ENCODE measurements at regions not wholly inside any gene's neighbourhood (a gene's known extent, or its start where the extent isn't known, plus 50 kb on each side); places are given as distances from the start of the nearest gene placed in this dataset.

GRCh38 chr20:47863315-47863965 is 78.2 kb upstream of the SULF2 start:
- no peaks in the 10 kb centered on the region for H3K79me2 ChIP-seq (ENCODE audit: insufficient read depth, low read length)
- no peaks in the 10 kb centered on the region for H4K20me1 ChIP-seq (ENCODE audit: insufficient read depth, low read length, poor library complexity, severe bottlenecking)
- H3K4me3 ChIP-seq (ENCODE audit: low read length, poor library complexity, severe bottlenecking), result no peak overlapping the region
- H3K9me3 ChIP-seq (ENCODE audit: insufficient read depth, low read depth, low read length), result no peaks in the 10 kb centered on the region
- H3K4me1 ChIP-seq (ENCODE audit: insufficient read depth, low read length, poor library complexity, severe bottlenecking), result no peaks in the 10 kb centered on the region
- H3K9me2 ChIP-seq (replicated peaks; ENCODE audit: low read depth, low read length), result no peaks in the 10 kb centered on the region
- H3K36me3 ChIP-seq (ENCODE audit: insufficient read depth, low read length), result no peaks in the 10 kb centered on the region
- no peaks in the 10 kb centered on the region for H3K27me3 ChIP-seq (ENCODE audit: insufficient read depth, low read length, poor library complexity, severe bottlenecking)
- H2AFZ ChIP-seq (ENCODE audit: low read length), result no peak overlapping the region
- no peak overlapping the region for H3K4me2 ChIP-seq (ENCODE audit: low read depth, low read length, poor library complexity, severe bottlenecking)
- H3F3A ChIP-seq (ENCODE audit: low read depth), result no peaks in the 10 kb centered on the region
- H3K9ac ChIP-seq (ENCODE audit: low read depth, low read length, poor library complexity, severe bottlenecking), result no peak overlapping the region
- TF ChIP-seq EZH2phosphoT487 (IDR thresholded peaks at IDR 0.05; ENCODE audit: borderline replicate concordance), result no peak
- TF ChIP-seq CTCF (conservative IDR thresholded peaks at IDR 0.05; ENCODE audit: low read length), result no peak

- Histone ChIP-seq H4K20me1 (ENCODE audit: insufficient read depth, low read length, poor library complexity, severe bottlenecking) (no peaks in the 10 kb centered on the region), H3K9me3 (ENCODE audit: insufficient read depth, low read depth, low read length) (no peaks in the 10 kb centered on the region), H3K27me3 (ENCODE audit: insufficient read depth, low read length, poor library complexity, severe bottlenecking) (no peaks in the 10 kb centered on the region), H3K9ac (ENCODE audit: low read depth, low read length, poor library complexity, severe bottlenecking) (no peak overlapping the region), H3K4me3 (ENCODE audit: low read length, poor library complexity, severe bottlenecking) (no peak overlapping the region), H3K9me2 (replicated peaks; ENCODE audit: low read depth, low read length) (no peaks in the 10 kb centered on the region), H3K79me2 (ENCODE audit: insufficient read depth, low read length) (no peaks in the 10 kb centered on the region), H3F3A (ENCODE audit: low read depth) (no peaks in the 10 kb centered on the region), H3K4me2 (ENCODE audit: low read depth, low read length, poor library complexity, severe bottlenecking) (no peak overlapping the region), H3K4me1 (ENCODE audit: insufficient read depth, low read length, poor library complexity, severe bottlenecking) (no peaks in the 10 kb centered on the region), H2AFZ (ENCODE audit: low read length) (no peak overlapping the region), H3K36me3 (ENCODE audit: insufficient read depth, low read length) (no peaks in the 10 kb centered on the region)
- no peak for TF ChIP-seq CTCF (conservative IDR thresholded peaks at IDR 0.05; ENCODE audit: low read length)
- TF ChIP-seq EZH2phosphoT487 (IDR thresholded peaks at IDR 0.05; ENCODE audit: borderline replicate concordance), result no peak
These were observed 77.4 kb upstream of the SULF2 start for GRCh38 chr20:47862574-47863240.

- no peak overlapping the region for H3K9ac ChIP-seq (ENCODE audit: low read depth, low read length, poor library complexity, severe bottlenecking)
- H3K4me1 ChIP-seq (ENCODE audit: insufficient read depth, low read length, poor library complexity, severe bottlenecking), result no peaks in the 10 kb centered on the region
- no peaks in the 10 kb centered on the region for H3K27me3 ChIP-seq (ENCODE audit: insufficient read depth, low read length, poor library complexity, severe bottlenecking)
- H3K36me3 ChIP-seq (ENCODE audit: insufficient read depth, low read length), result no peaks in the 10 kb centered on the region
- no peaks in the 10 kb centered on the region for H3K9me3 ChIP-seq (ENCODE audit: insufficient read depth, low read depth, low read length)
- no peaks in the 10 kb centered on the region for H3K79me2 ChIP-seq (ENCODE audit: insufficient read depth, low read length)
- H4K20me1 ChIP-seq (ENCODE audit: insufficient read depth, low read length, poor library complexity, severe bottlenecking), result no peaks in the 10 kb centered on the region
- H2AFZ ChIP-seq (ENCODE audit: low read length), result no peak overlapping the region
- H3K4me3 ChIP-seq (ENCODE audit: low read length, poor library complexity, severe bottlenecking), result no peak overlapping the region
- H3K4me2 ChIP-seq (ENCODE audit: low read depth, low read length, poor library complexity, severe bottlenecking), result no peak overlapping the region
- H3F3A ChIP-seq (ENCODE audit: low read depth), result no peaks in the 10 kb centered on the region
- no peaks in the 10 kb centered on the region for H3K9me2 ChIP-seq (replicated peaks; ENCODE audit: low read depth, low read length)
- no peak for TF ChIP-seq EZH2phosphoT487 (IDR thresholded peaks at IDR 0.05; ENCODE audit: borderline replicate concordance)
- no peak for TF ChIP-seq CTCF (conservative IDR thresholded peaks at IDR 0.05; ENCODE audit: low read length)
These were observed 75.8 kb upstream of the SULF2 start for GRCh38 chr20:47861116-47861515.
